GM18861 (cell line): ENCODE measurements at regions not wholly inside any gene's neighbourhood (a gene's known extent, or its start where the extent isn't known, plus 50 kb on each side); places are given as distances from the start of the nearest gene placed in this dataset.

Experiments
- ATAC-seq: cut with Tn5 transposase; IDR thresholded peaks from one replicate; pipeline ENCODE4 v1.9.1; 2021; ENCODE audit not compliant: unreplicated experiment

- ATAC-seq = no peak
Measured at GRCh38 chr1:164949771-164950471, 390.9 kb downstream of the PBX1 start.

- ATAC-seq = no peak
Measured at GRCh38 chr1:164948101-164948500, 389.1 kb downstream of the PBX1 start.

GRCh38 chr1:164937291-164937690, 378.3 kb downstream of the PBX1 start:
- no peak for ATAC-seq

- ATAC-seq = no peak
Measured at GRCh38 chr1:164932580-164932979, 373.6 kb downstream of the PBX1 start.

GRCh38 chr1:164930833-164931232, 371.8 kb downstream of the PBX1 start:
- ATAC-seq = no peak

- ATAC-seq = no peak
Measured at GRCh38 chr1:164930241-164930640, 371.3 kb downstream of the PBX1 start.

GRCh38 chr1:164928232-164928812, 369.3 kb downstream of the PBX1 start:
- no peak for ATAC-seq

- ATAC-seq = no peak
Measured at GRCh38 chr1:164926107-164926506, 367.1 kb downstream of the PBX1 start.

- ATAC-seq = no peak
Measured at GRCh38 chr1:164922585-164922984, 363.6 kb downstream of the PBX1 start.

- no peak for ATAC-seq
Measured at GRCh38 chr1:164921493-164921892, 362.5 kb downstream of the PBX1 start.

- no peak for ATAC-seq
Measured at GRCh38 chr1:164918140-164918539, 359.2 kb downstream of the PBX1 start.

- no peak for ATAC-seq
Measured at GRCh38 chr1:164914208-164914607, 355.2 kb downstream of the PBX1 start.

GRCh38 chr1:164912290-164912689, 353.3 kb downstream of the PBX1 start:
- ATAC-seq = no peak

- no peak for ATAC-seq
Measured at GRCh38 chr1:164910671-164911070, 351.7 kb downstream of the PBX1 start.

GRCh38 chr1:164907666-164908065, 348.7 kb downstream of the PBX1 start:
- ATAC-seq = no peak

- ATAC-seq = no peak
Measured at GRCh38 chr1:164905869-164906268, 346.9 kb downstream of the PBX1 start.

GRCh38 chr1:164902491-164902890, 343.5 kb downstream of the PBX1 start:
- no peak for ATAC-seq
